Sigmoid colon (tissue), 6 donors: ENCODE measurements at regions not wholly inside any gene's neighbourhood (a gene's known extent, or its start where the extent isn't known, plus 50 kb on each side); places are given as distances from the start of the nearest gene placed in this dataset.

Experiments used
- DNase-seq: peaks from one replicate; pipeline ENCODE4 v3.0.0-alpha.2; 2019
- H3K27ac ChIP-seq, 4 donors: fragments of 200-600 bp; sonication (generic); one replicate each; pipeline ENCODE4 v1.5.1; 2016 to 2019; ENCODE audit warnings: mild to moderate bottlenecking in 1 of 4
- H3K27me3 ChIP-seq, 3 donors: fragments of 200-600 bp; sonication (generic); one replicate each; pipeline ENCODE4 v1.5.1; 2019; ENCODE audit warnings: mild to moderate bottlenecking in 1 of 3
- H3K36me3 ChIP-seq, 4 donors: fragments of 200-600 bp; sonication (generic); one replicate each; pipeline ENCODE4 v1.5.1; 2016 to 2019
- H3K4me1 ChIP-seq, 4 donors: fragments of 200-600 bp; sonication (generic); one replicate each; pipeline ENCODE4 v1.5.1; 2017 to 2019
- H3K4me3 ChIP-seq, 4 donors: fragments of 200-600 bp; sonication (generic); one replicate each; pipeline ENCODE4 v1.5.1; 2017 to 2019; ENCODE audit warnings: mild to moderate bottlenecking in 2 of 4, moderate library complexity in 1 of 4
- H3K9me3 ChIP-seq, 4 donors: fragments of 200-600 bp in 3 of 4; sonication (generic) in 3 of 4; one replicate each; pipeline versions ENCODE4 v1.5.1 to v1.6.1; 2013 to 2019
- CTCF ChIP-seq, 4 experiments: fragments of 450-650 bp in 3 of 4; fragments of 200-600 bp in 1 of 4; IDR thresholded peaks; one replicate each; pipeline ENCODE4 v1.5.1; 2016 to 2019; ENCODE audit warnings: antibody characterized with exemption in 4 of 4, mild to moderate bottlenecking in 3 of 4, moderate library complexity in 2 of 4
- EP300 ChIP-seq, 4 donors: sonication (generic); formaldehyde crosslinking; IDR thresholded peaks; one replicate each; pipeline ENCODE4 v1.6.1; 2017; ENCODE audit warnings: antibody characterized with exemption in 4 of 4
- POLR2A ChIP-seq, 2 donors: fragments of 450-650 bp; IDR thresholded peaks; one replicate each; pipeline ENCODE4 v1.6.1; 2016; ENCODE audit warnings: antibody characterized with exemption in 2 of 2, mild to moderate bottlenecking in 2 of 2, moderate library complexity in 2 of 2
- POLR2AphosphoS5 ChIP-seq, 4 donors: sonication (generic); formaldehyde crosslinking; IDR thresholded peaks; one replicate each; pipeline ENCODE4 v1.6.1; 2017; ENCODE audit warnings: antibody characterized with exemption in 4 of 4
- WGBS, 2 donors: extraction: QIAGEN DNeasy Blood & Tissue Kit; methylation state at CpG; one replicate each; pipeline ENCODE4 v1.1.7; 2013; 5-methylcytosine and 5-hydroxymethylcytosine counted together
- intact Hi-C: fragments of 100-400 bp; cut with DNase I; formaldehyde crosslinking; loops from one replicate; pipeline ENCODE4 v1.15.1; 2023
- donor health status: healthy with polysubstance abuse.
- donor health status: healthy.

GRCh38 chr10:6349846-6350535 is 147.3 kb downstream of the PFKFB3 start:
- intact Hi-C loops, result no loop called here
- Histone ChIP-seq H3K4me3 (no peak overlapping the region), H3K36me3 (no peaks in the 10 kb centered on the region), H3K9me3 (no peaks in the 10 kb centered on the region), H3K27ac (no peak overlapping the region), H3K27me3 (no peaks in the 10 kb centered on the region), H3K4me1 (peaks cover 0 to 8% (median 4%) of the 10 kb centered on the region in 4 donors)
- 94% methylated on average over 8 of the region's 8 CpGs for WGBS, 2 donors
- TF ChIP-seq POLR2A (IDR thresholded peaks at IDR 0.05) (no peak), CTCF (IDR thresholded peaks at IDR 0.05) (no peak)
- DNase-seq, result no peak

GRCh38 chr10:6350609-6351008 is 147.9 kb downstream of the PFKFB3 start:
- TF ChIP-seq CTCF (IDR thresholded peaks at IDR 0.05) (no peak), EP300 (IDR thresholded peaks at IDR 0.05) (no peak), POLR2A (IDR thresholded peaks at IDR 0.05) (no peak), POLR2AphosphoS5 (IDR thresholded peaks at IDR 0.05) (no peak)
- H3K9me3 ChIP-seq, result peaks cover 0 to 5% (median 2%) of the 10 kb centered on the region in 4 donors
- intact Hi-C loops, result no loop called here
- H3K4me3 ChIP-seq, result no peak overlapping the region
- no peak for DNase-seq
- peaks cover 0 to 8% (median 4%) of the 10 kb centered on the region in 4 donors for H3K4me1 ChIP-seq
- WGBS, 2 donors, result 83 to 96% methylated on average over 3 of the region's 3 CpGs
- no peaks in the 10 kb centered on the region for H3K36me3 ChIP-seq
- H3K27me3 ChIP-seq, result no peaks in the 10 kb centered on the region
- no peak overlapping the region for H3K27ac ChIP-seq

- intact Hi-C loops, result no loop called here
- H3K4me1 ChIP-seq, result peaks cover 0 to 8% (median 4%) of the 10 kb centered on the region in 4 donors
- H3K36me3 ChIP-seq, result no peaks in the 10 kb centered on the region
- peaks cover 0 to 6% (median 4%) of the 10 kb centered on the region in 4 donors for H3K9me3 ChIP-seq
- TF ChIP-seq POLR2AphosphoS5 (IDR thresholded peaks at IDR 0.05) (no peak), CTCF (IDR thresholded peaks at IDR 0.05) (no peak), POLR2A (IDR thresholded peaks at IDR 0.05) (no peak), EP300 (IDR thresholded peaks at IDR 0.05) (no peak)
- DNase-seq, result no peak
- 82 to 85% methylated on average over 2 of the region's 2 CpGs for WGBS, 2 donors
- H3K27me3 ChIP-seq, result no peaks in the 10 kb centered on the region
- H3K4me3 ChIP-seq, result no peak overlapping the region
- no peak overlapping the region for H3K27ac ChIP-seq
These were observed 148.8 kb downstream of the PFKFB3 start for GRCh38 chr10:6351495-6351894.

GRCh38 chr10:6353526-6353925 is 150.8 kb downstream of the PFKFB3 start:
- WGBS, 2 donors, result 56 to 86% methylated on average over 1 of the region's 1 CpG
- Histone ChIP-seq H3K4me3 (no peak overlapping the region), H3K27ac (no peak overlapping the region), H3K36me3 (no peaks in the 10 kb centered on the region), H3K27me3 (no peaks in the 10 kb centered on the region), H3K9me3 (peaks cover 0 to 8% (median 4%) of the 10 kb centered on the region in 4 donors), H3K4me1 (no peaks in the 10 kb centered on the region)
- TF ChIP-seq CTCF (IDR thresholded peaks at IDR 0.05), result no peak
- TF ChIP-seq EP300 (IDR thresholded peaks at IDR 0.05), result no peak
- TF ChIP-seq POLR2AphosphoS5 (IDR thresholded peaks at IDR 0.05), result no peak
- no peak for TF ChIP-seq POLR2A (IDR thresholded peaks at IDR 0.05)
- no peak for DNase-seq
- intact Hi-C loops, result no loop called here
